ENCODE measurements at regions not wholly inside any gene's neighbourhood (a gene's known extent, or its start where the extent isn't known, plus 50 kb on each side); places are given as distances from the start of the nearest gene placed in this dataset.

GRCh38 chr7:67940400-67940799 lies 943.8 kb downstream of the TYW1 start:
- no peak for FAIRE-seq

- no peak for FAIRE-seq
Observed at GRCh38 chr7:67947191-67947590, 950.6 kb downstream of the TYW1 start.

GRCh38 chr7:67947646-67948045 lies 951.0 kb downstream of the TYW1 start:
- no peak for FAIRE-seq

GRCh38 chr7:67950321-67951083 lies 953.9 kb downstream of the TYW1 start:
- FAIRE-seq: no peak

- no peak for FAIRE-seq
Observed at GRCh38 chr7:67955061-67955460, 958.4 kb downstream of the TYW1 start.

- no peak for FAIRE-seq
Observed at GRCh38 chr7:67962863-67963262, 966.2 kb downstream of the TYW1 start.

GRCh38 chr7:67976490-67976889 lies 979.9 kb downstream of the TYW1 start:
- FAIRE-seq: no peak

- FAIRE-seq: no peak
Observed at GRCh38 chr7:67983486-67983885, 986.9 kb downstream of the TYW1 start.

- FAIRE-seq: no peak
Observed at GRCh38 chr7:67984326-67984725, 987.7 kb downstream of the TYW1 start.

GRCh38 chr7:67989142-67989541 lies 992.5 kb downstream of the TYW1 start:
- no peak for FAIRE-seq

GRCh38 chr7:67990003-67990402 lies 993.4 kb downstream of the TYW1 start:
- no peak for FAIRE-seq

GRCh38 chr7:67990716-67991115 lies 994.1 kb downstream of the TYW1 start:
- FAIRE-seq: no peak

GRCh38 chr7:67992287-67992686 lies 995.7 kb downstream of the TYW1 start:
- no peak for FAIRE-seq

- FAIRE-seq: no peak
Observed at GRCh38 chr7:68005992-68006391, 1009.4 kb downstream of the TYW1 start.

GRCh38 chr7:68006619-68007018 lies 1010.0 kb downstream of the TYW1 start:
- FAIRE-seq: no peak

GRCh38 chr7:68009716-68010115 lies 1013.1 kb downstream of the TYW1 start:
- FAIRE-seq: no peak

GRCh38 chr7:68014031-68014736 lies 1017.6 kb downstream of the TYW1 start:
- no peak for FAIRE-seq

GRCh38 chr7:68015122-68015977 lies 1018.7 kb downstream of the TYW1 start:
- FAIRE-seq: no peak

GRCh38 chr7:68015978-68016532 lies 1019.4 kb downstream of the TYW1 start:
- no peak for FAIRE-seq

GRCh38 chr7:68020102-68020501 lies 1023.5 kb downstream of the TYW1 start:
- no peak for FAIRE-seq

- FAIRE-seq: no peak
Observed at GRCh38 chr7:68025369-68025768, 1028.7 kb downstream of the TYW1 start.

GRCh38 chr7:68030530-68030929 lies 1033.9 kb downstream of the TYW1 start:
- FAIRE-seq: no peak
